Pons (tissue), 1 donor: ENCODE measurements at regions not wholly inside any gene's neighbourhood (a gene's known extent, or its start where the extent isn't known, plus 50 kb on each side); places are given as distances from the start of the nearest gene placed in this dataset.

ENCODE experiments used
- DNase-seq: peaks from one replicate; pipeline ENCODE4 v3.0.0-alpha.2; 2016; ENCODE audit warnings: low spot score

DNA sequence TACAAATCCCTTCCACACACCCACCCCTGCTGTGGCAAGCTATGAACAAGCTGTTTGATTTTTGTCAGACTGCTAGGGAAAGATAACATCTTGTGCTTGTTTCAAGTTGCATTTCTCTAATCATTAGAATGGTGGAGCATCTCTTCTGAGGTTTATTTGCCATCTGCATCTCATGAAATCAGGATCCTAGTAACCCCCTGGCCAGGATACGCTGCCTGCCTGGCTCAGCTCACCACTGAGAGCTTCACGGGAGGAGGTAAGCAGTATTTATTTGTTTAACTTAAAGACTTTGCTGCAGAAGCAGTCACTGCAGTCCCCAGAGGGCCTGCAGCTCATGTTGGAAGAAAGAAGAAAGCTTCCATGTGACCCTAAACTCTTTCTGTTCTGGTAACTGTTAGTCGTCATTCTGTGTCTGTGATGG lies 83.3 kb upstream of the CXCL14 start:
- DNase-seq = no peak

DNA sequence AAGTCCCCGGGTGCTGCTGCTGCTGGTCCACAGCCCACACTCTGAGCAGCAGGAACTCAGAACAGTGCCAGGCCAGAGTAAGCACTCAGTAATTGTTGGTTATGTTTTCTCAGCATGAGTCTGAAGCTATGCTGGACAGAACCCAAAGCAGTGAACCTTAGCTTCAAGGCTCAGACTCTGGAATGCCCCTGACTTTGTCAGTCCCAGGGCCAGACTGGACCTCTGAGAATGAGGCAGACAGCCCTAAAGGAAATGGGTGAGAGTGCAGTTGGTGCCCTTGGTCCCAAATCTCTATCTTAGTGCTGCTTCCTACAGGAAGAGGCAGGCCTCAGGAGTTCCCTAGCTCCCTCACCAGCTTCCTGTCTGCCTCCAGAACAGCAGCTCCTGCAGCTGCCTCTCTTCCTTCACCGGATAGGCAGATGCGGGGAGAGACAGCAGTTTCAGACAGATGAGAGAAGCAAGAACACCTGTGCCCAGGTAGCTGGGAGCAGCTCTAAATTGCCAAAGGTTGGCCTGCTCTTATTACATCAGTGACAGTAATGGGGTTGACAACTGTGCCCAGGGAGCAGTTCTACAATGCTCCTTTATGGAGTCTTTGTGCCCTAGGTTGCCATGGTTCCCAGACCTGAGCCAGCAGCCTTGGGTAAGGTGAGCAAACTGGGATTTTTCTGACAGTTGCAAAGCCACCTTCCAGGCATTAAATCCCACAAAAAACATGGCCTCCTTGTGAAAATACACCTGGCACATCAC lies 82.2 kb upstream of the CXCL14 start:
- DNase-seq = no peak

DNA sequence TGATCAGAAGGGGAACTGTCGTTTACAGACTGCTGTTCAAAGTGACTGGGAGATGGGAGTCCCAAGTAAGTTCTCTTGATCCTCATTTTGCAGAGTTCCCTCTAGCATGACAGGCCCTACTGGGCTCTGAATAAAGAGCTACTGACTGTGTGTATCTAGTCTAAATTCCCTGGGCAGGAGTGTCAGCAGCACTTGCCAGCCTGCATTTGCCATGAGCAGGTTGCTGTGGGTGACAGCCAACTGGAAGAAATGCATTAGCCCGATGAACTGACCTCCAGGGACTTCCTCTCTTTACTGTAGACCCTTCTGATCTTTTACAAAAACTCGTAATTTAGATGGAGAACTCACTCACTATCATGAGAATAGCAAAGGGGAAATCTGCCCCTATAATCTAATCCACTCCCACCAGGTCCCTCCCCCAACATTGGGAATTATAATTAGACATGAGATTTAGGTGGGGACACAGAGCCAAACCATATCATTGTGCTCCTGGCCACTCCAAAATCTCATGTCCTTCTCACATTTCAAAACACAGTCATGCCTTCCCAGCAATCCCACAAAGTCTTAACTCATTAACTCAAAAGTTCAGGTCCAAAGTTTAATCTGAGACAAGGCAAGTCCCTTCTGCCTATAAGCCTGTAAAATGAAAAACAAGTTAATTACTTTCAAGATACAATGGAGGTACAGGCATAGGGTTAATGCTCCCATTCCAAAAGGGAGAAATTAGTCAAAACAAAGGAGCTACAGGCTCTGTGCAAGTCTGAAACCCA lies 78.9 kb upstream of the CXCL14 start:
- DNase-seq = no peak

DNA sequence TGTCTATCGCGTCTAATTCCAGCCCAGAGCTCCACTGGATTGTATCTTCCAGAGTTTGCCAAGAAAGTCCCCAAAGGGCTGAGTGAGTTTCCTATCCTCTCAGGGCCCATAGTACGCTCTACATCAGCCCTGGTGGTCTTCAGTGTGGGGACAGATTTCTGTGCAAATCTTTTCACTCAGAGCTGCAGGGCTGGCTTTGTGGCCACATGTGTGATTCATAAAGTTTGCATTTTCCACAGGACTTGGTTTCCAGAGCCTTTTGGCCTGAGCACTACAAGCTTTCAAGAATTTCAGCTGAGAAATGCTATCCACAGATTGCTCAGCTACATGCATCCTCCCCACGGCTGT lies 76.7 kb upstream of the CXCL14 start:
- DNase-seq = no peak

DNA sequence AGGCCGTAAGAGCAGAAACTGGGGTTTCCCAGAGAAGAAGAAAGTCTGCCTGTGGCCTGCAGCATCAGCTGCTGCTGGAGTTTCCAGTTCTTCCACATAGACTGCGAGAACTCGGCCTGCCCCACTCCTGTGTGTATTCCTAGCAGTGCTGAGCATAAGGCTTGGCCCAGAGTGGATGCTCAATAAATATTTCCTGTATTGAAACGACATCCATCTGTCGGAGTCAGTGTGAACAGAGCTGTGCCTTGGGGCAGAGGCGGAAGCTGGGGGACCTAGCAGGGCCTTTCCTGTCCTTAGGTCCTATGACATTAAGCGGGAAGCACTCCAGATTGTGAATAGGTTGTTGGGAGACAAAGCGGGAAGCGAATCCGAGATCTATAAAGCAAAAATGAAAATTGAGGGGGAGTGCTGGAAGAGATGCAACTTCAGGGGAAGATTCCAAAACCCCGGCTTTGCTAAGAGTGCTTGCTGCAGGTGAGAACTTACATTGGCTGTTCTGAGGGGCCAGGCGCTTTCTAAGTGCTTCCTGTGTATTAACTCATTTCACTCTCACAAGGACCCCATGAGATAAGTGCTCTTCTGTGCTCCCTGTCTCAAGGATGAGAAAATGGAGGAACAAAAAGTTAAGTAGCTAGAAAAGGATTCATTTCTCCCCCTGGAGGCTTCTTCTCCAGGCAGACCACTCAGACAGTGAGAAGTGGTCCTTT lies 76.1 kb upstream of the CXCL14 start:
- DNase-seq = no peak

DNA sequence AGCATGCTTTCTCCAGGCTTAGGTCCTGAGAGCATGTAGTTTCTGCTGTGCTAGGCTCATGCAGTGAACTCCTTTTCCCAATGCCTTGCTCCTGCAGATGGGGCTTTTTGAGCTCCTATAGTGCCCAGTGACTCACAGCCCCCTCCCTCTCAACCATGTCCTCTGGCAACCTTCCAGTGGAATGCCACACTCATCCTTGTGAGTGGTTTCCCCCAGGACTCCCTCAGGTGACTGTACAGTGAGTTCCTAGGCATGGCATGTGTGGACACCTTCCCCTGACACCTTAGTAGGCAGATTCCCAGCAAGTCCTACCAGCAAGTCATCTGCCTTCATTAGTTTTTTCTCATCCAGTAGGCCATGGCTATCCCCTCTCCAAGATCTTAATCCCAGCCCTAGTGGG lies 72.4 kb upstream of the CXCL14 start:
- no peak for DNase-seq

DNA sequence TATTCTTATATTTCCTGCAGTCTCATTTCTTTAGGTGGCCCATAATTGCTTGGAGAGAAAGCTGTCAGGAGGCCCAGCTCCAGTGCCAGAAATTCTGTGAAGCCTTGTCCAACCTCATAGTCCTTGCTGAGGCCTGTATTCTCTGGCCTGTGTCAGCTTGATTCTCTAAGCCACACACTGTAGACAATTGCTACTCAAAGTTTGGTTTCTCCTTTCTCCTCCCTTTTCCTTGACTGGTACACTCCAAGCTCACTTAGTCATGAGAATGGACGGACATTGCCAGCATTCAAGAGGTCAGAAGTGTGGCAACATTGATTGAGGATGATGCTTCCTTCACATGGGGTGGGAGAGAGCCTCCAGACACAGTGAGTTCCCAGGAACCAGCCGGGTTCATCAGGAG lies 71.3 kb upstream of the CXCL14 start:
- no peak for DNase-seq

DNA sequence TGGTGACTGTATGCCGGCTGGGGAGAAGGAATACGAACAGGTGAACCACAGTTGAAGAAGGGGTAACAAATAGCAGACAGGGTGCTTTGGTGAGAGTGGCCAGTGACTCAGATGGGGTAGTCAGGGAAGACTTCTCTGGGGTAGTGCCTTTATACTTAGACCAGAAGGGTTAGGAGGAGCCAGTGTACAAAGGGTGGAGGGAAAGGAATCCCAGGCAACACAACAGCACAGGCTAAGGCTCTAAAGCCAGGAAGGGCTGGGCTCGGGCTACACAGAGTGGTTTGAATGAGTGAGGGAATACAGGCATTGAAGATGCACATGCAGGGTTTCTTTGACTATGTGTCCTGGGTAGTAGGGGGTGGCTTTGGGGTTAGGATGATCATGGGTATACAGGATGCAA lies 70.6 kb upstream of the CXCL14 start:
- DNase-seq = no peak

DNA sequence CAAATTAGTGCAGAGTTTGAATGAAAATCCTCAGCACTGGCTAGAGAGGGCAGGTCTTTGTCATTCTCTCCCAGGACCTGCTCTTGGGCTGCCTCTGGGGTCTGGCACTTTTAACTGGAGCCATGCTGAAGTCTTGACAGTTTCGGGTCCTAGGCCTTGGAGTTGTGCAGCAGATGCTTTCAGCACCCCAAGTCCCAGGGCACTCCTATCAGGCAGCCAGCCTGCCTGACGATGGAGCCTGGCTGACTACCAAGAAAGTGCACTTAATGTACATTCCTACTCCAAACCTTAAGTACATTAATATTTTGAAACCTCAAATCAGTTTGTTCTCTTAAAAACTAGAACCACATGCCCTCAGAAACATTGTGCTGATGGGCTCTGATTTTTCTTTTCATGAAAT lies 69.3 kb upstream of the CXCL14 start:
- DNase-seq = no peak

DNA sequence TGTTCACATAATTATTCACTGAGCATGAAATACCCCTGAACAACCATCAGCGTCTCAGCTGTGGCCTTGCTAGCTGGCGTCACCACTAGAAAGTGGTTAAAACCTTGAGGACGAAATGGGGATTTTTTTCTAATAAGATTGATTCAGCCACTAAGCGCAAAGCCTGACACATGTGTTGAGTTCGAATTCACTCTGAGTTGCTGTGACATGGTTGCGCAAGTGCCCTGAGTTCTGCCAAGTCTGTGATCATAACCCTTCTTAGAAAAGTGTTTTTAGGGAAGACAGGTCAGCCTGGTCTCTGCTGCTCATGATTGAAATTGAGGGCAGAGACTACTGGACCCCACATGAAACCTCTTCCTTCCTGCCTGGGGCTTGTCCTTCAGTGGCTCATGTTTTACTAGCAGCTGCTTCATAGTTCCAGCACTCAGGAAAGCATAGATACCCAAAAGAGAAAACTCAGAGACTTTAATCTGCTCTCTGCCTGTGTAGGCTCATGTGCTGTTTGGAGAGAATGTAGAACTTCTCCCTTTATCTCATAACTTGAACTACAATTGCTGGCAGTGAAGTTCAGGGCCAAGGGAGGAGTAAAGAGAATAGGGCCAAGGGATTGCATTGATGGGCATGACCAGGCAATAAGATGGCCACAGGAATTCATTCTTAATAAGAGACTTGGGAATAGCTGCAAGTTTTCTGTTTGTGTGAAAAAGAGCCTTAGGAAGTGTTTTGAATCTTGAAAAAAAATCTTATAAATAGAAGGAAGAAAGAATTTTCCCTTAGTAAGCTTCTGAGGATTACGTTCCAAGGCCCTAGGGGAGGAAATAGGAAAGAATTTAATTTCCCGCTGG lies 66.8 kb upstream of the CXCL14 start:
- DNase-seq = no peak

DNA sequence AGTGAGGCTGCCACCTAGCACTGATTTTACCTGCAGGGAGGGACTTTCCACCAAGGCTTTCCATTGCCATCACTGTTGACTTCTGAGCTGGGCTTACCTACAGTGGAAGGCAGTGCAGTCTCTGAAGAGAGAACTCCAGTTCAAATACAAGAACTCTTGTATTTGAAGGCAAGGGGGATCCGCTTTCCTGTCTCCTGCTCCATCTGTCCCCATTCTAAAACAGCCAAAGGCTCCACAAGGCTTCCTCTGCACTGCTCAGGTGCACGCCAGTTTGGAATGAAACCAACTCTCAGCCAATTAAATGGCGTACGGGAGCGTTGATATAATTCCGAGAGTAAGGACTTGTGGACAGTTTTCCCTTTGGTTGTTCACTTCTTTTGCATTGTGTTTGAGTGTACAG lies 66.0 kb upstream of the CXCL14 start:
- no peak for DNase-seq

DNA sequence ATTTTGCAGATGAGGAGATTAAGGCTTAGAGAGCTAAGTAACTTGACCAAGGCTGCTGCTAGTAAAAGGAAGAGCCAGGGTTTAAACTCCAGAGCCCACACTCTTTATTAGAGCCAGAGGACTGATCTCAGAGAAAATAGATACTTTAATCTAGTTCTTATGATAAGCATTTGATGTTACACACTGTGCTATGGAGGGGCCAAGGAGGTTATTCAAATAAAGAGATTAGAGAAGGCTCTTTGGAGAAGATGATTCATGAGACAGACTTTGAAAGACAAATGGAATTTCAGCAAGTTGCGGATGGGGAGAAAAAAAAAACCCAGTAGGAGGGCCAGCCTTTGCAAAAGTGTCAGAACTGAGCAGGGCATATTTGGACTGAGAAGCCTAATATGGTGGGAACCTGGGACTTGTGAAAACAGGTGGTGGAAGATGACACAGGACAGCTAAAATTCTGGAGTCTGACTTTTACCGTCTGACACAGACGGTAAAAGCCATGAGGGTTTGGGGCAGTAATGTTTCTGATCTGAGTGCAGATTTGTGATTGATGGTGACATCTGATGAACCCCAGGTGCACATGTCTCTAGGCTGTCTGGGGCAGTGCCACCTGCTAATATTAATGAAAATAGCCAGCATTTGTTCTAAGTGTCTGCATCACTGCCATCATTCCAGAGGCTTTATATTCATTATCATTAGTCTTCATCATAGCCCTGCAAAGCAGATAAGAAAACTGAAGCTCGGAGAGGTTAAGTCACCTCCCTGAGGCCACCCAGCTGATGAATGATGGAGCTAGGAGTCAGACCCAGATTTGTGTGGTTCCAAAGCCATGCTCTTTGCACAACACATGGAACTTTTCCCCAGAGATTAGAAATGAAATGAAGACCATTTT lies 65.3 kb upstream of the CXCL14 start:
- no peak for DNase-seq

DNA sequence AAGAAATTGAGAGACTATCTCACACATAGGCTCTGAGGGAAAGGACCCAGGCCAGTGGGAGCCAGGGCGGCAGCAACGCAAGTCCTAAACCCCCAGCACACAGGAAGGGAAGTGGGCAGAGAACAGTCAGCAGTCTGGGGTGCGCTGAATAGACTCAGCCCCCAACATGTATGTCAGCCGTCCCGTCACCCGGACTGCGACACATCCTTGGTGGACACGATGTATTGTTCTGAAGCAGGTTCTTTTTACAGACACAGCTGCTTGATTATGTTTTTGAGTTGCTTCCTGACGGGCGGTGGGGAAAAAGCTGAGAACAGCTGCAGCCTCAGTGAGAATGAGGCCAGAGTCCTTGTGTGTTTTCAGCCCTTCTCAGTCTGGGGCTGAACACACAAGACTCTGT lies 64.1 kb upstream of the CXCL14 start:
- no peak for DNase-seq

DNA sequence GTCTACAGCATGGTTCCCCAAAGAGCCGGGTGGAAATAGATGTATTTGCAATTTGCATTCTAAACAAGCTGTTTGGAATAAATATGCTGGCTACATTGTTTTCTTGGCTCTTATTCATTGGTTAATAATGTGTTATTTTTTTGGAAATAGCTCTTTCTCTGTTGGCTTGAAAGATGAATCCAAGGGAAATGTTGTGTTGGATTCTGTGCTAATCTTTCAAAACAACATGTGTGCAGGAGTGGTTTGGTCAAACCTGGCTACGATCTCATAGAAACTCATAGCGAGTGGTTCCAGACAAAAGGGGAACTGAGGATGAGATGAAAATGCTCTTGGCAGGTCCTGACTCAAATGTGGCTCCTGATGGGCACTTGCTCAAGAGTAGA lies 63.7 kb upstream of the CXCL14 start:
- no peak for DNase-seq

DNA sequence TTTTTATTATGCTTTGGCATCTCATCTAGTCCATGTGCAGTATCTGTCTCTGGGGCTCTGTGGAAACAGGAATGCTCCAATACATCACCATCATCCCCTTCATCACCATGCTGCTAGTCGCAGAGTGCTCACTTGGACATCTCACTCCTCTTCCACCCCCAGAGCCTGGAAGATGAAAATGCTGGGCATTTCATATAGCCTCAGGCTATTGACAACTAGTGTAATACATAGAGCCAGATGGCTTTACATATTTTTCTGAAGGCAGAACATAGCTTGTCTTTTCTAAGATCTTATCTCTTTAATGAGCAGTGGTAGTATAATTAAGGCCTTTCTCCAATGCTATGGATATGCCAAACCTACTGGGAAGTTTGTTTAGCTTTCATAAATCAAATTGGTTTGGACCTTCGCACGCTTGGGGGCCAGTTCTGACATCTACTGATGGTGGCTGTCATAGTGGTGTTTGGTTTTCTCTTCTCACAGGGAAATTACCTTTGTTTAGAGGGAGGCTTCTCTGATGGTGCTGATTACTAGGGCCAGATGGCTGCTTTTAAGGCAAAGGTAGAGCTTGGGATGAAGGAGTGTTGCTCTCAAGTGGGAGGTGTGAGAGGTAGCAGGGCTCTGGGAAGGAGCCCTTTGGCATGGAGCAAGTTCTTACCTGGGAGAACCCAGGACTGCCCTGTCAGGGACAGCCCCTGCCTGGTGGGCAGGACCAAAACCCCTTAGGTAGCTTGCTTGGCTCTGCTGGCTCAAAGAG lies 63.1 kb upstream of the CXCL14 start:
- no peak for DNase-seq

DNA sequence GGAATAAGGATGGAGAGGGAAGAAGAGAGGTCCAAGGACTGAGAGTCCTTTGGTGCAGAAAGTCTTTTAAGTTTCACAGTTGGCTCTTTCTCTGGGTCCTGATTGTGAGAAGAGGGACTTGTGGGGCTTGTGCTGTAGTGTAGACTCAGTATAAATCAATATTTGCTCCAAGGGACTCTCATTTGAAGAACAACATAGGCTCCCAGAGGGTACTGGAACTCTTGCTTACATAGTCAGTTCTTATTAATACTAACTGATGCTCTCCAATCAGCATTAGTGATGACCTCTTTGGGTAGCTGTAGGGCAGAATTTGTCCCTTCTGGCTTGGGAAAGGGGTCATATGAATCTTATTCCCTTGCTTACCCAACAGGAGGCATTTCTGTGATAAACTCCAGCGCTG lies 62.5 kb upstream of the CXCL14 start:
- DNase-seq = no peak

DNA sequence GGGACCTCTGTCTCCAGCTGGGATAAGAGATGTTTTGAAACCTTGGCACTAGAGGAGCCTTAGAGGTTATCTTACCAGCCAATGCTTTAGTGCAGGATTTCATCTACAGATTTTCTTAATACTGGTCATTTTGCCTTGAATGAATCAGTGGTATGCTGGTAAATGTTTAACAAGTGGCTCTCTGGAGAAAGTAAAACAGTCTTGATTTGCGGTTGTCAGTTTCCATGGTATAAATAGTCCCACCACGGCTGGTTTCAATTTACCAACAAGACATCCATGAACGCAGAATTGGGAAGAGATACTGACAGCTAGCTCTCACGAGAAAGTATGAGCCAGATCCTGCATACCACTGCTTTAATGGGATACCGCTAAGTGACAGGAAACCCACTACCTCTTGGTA lies 56.7 kb upstream of the CXCL14 start:
- no peak for DNase-seq

DNA sequence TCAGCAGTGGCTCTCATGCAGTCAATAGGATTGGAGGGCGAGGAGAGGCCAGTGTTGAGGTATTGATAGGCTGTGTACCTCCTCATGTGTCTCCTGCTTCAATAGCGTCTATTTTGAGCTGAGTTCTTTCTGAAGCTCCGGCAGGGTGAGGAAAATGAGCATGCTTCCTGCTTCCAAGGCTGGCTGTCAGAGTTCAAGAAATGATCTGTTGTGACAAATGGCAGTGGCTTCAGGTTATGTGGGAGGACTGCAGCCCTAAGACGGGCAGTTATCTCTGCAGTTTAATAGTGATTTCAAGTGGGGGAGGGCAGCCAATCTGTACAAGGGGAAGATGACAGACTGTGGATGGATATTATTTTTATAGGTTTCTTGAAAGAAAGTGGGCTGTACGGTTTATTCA lies 54.0 kb upstream of the CXCL14 start:
- DNase-seq = no peak

DNA sequence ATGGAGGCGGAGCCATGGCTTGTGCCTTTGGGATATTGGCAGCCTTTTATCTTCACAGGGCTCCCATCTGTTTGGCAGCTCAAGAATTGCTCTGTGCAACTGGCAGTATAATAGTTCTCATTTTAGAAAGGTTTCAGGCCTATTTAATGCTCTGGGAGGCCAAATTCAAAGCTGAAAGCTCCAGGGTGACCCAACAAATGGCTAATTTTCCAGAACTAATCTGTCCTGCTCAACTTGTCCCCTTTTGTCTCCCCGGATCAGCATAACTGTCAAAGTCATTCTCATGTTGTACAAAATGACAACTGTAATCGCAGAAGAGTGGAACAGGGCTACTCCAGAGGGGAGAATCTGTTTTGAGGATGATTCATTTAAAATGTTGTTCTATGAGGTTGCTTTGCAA lies 52.6 kb upstream of the CXCL14 start:
- DNase-seq = no peak

DNA sequence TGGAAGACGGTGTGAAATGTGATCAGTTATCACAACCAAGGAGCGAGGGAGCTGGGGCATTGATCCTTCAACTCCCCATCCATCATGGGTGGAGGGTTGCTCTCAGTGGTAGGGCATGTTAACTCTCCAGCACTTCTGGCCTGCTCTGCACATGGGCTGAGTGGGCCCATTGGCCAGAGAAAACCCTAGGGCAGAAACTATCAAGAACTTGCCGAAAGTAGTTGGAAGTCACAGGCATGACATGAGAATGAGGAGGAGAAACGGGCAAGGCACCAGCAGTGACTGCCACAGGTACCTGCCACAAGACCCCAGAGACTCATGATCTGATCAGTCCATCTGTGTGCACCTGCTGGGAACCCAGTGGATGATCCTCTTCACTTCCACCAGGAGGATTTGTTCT lies 50.9 kb upstream of the CXCL14 start:
- no peak for DNase-seq
